ENCODE measurements at regions not wholly inside any gene's neighbourhood (a gene's known extent, or its start where the extent isn't known, plus 50 kb on each side); places are given as distances from the start of the nearest gene placed in this dataset.
"Not testable (repeated sequence)": the region's sequence is repeated elsewhere in the genome, so short reads cannot be mapped to it uniquely, and the experiment has no call there.

DNA sequence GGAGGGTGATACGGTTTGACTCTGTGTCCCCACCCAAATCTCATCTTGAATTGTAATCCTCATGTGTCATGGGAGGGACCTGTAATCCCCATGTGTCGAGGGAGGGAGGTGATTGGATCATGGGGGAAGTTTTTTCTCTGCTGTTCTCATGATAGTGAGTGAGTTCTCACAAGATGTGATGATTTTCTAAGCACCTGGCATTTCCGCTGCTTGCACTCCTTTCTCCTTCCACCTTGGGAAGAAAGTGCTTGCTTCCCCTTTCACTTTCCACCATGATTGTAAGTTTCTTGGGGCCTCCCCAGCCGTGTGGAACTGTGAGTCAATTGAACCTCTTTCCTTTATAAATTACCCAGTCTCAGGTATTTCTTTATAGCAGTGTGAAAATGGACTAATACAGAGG lies 932.6 kb upstream of the LRATD1 start:
- TF ChIP-seq POLR2AphosphoS5 (IDR thresholded peaks at IDR 0.05; ENCODE audit: low read depth); ZNF114 (CRISPR knock-in tag; IDR thresholded peaks at IDR 0.05); EZH2phosphoT487 (IDR thresholded peaks at IDR 0.05; ENCODE audit: unreplicated experiment); EZH2 (IDR thresholded peaks at IDR 0.05; ENCODE audit: low read depth, unreplicated experiment); CREB1 (CRISPR knock-in tag; IDR thresholded peaks at IDR 0.05; ENCODE audit: low read depth): not testable (repeated sequence)
- TF ChIP-seq, protein P1, sequence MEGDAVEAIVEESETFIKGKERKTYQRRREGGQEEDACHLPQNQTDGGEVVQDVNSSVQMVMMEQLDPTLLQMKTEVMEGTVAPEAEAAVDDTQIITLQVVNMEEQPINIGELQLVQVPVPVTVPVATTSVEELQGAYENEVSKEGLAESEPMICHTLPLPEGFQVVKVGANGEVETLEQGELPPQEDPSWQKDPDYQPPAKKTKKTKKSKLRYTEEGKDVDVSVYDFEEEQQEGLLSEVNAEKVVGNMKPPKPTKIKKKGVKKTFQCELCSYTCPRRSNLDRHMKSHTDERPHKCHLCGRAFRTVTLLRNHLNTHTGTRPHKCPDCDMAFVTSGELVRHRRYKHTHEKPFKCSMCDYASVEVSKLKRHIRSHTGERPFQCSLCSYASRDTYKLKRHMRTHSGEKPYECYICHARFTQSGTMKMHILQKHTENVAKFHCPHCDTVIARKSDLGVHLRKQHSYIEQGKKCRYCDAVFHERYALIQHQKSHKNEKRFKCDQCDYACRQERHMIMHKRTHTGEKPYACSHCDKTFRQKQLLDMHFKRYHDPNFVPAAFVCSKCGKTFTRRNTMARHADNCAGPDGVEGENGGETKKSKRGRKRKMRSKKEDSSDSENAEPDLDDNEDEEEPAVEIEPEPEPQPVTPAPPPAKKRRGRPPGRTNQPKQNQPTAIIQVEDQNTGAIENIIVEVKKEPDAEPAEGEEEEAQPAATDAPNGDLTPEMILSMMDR (conservative IDR thresholded peaks at IDR 0.05; ENCODE audit: low read depth in 2 of 2) = not testable (repeated sequence)
